ENCODE measurements at regions not wholly inside any gene's neighbourhood (a gene's known extent, or its start where the extent isn't known, plus 50 kb on each side); places are given as distances from the start of the nearest gene placed in this dataset.

DNA sequence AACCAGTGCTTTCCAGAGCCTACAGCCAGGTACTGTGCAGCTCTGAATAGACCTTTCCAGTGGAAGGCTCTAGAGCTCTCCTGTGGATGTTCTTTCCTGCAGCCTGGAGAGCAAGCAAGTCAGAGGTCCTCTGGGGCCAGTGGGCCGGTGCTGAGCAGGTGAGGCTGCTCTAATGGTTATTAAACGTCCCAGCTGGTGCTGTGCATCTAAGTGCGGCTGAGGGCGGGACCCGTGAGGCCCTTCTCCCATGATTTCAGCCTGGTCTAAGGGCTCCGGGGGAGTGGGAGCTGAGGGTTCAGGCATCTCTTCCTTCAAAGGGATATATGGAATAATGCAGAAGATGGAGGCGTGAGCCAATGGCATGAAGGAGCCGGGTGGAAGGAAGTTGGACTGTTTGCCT, 83.7 kb upstream of the SDK2 start:
- ChIA-PET POLR2A (no interaction called here), CTCF (no interaction called here)
- intact Hi-C loops (cut with DNase I, micrococcal nuclease), result no loop called here
- DNase-seq (no peak), ATAC-seq (ENCODE audit: poor library complexity) (no peak)
- Mint-ChIP-seq H3K36me3 (ENCODE audit: low read depth) (no peaks in the 10 kb centered on the region), H3K27ac (no peak overlapping the region), H3K9me3 (peaks cover 3% of the 10 kb centered on the region), H3K4me1 (ENCODE audit: low read depth) (peaks cover 24% of the 10 kb centered on the region), H3K27me3 (no peaks in the 10 kb centered on the region), H3K4me3 (no peak overlapping the region)
- H3K4me3 ChIP-seq (ENCODE audit: low read length), result no peak overlapping the region
- peaks cover 18% of the 10 kb centered on the region for H3K4me1 ChIP-seq (ENCODE audit: insufficient read depth, low read length)
- H3K9me3 ChIP-seq (ENCODE audit: control insufficient read depth in 1 of 2, insufficient read depth in 1 of 2, low read length in 2 of 2), result peaks cover 10 to 11% of the 10 kb centered on the region in 2 experiments
- TF ChIP-seq, protein P1, sequence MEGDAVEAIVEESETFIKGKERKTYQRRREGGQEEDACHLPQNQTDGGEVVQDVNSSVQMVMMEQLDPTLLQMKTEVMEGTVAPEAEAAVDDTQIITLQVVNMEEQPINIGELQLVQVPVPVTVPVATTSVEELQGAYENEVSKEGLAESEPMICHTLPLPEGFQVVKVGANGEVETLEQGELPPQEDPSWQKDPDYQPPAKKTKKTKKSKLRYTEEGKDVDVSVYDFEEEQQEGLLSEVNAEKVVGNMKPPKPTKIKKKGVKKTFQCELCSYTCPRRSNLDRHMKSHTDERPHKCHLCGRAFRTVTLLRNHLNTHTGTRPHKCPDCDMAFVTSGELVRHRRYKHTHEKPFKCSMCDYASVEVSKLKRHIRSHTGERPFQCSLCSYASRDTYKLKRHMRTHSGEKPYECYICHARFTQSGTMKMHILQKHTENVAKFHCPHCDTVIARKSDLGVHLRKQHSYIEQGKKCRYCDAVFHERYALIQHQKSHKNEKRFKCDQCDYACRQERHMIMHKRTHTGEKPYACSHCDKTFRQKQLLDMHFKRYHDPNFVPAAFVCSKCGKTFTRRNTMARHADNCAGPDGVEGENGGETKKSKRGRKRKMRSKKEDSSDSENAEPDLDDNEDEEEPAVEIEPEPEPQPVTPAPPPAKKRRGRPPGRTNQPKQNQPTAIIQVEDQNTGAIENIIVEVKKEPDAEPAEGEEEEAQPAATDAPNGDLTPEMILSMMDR (IDR thresholded peaks at IDR 0.05), result no peak
- H3K27ac ChIP-seq (ENCODE audit: low read depth in 1 of 2, low read length in 2 of 2), result no peak overlapping the region
- H3K36me3 ChIP-seq (ENCODE audit: insufficient read depth, low read length), result no peaks in the 10 kb centered on the region
- H3K27me3 ChIP-seq (ENCODE audit: control insufficient read depth in 1 of 2, insufficient read depth in 2 of 2, low read length in 2 of 2), result no peaks in the 10 kb centered on the region

DNA sequence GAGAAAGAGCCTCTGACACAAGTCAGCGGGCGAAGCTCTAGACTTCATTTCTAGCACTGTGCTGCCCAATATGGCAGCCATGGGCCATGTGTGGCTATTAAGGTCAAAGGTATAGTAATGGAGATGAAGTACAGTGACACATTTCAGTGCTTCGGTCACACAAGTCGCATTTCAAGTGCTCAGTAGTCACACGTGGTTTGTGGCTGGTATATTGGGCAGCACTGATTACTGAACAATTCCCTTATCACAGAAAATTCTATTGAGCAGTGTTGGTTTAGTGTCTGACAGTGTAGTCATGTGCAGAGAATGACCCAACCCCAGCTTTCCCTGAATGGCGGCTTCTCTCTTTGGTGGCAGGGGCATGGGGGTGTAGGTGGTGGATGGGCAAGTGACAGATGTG, 84.9 kb upstream of the SDK2 start:
- DNase-seq (no peak), ATAC-seq (ENCODE audit: poor library complexity) (no peak)
- intact Hi-C loops (cut with DNase I, micrococcal nuclease), result no loop called here
- no peak overlapping the region for H3K27ac ChIP-seq (ENCODE audit: low read depth in 1 of 2, low read length in 2 of 2)
- H3K27ac Mint-ChIP-seq, result no peak overlapping the region
- H3K36me3 Mint-ChIP-seq (ENCODE audit: low read depth), result no peaks in the 10 kb centered on the region
- H3K27me3 ChIP-seq (ENCODE audit: control insufficient read depth in 1 of 2, insufficient read depth in 2 of 2, low read length in 2 of 2), result no peaks in the 10 kb centered on the region
- H3K9me3 ChIP-seq (ENCODE audit: control insufficient read depth in 1 of 2, insufficient read depth in 1 of 2, low read length in 2 of 2), result peaks cover 10 to 11% of the 10 kb centered on the region in 2 experiments
- H3K4me1 Mint-ChIP-seq (ENCODE audit: low read depth), result peaks cover 12% of the 10 kb centered on the region
- peaks cover 7% of the 10 kb centered on the region for H3K4me1 ChIP-seq (ENCODE audit: insufficient read depth, low read length)
- POLR2A ChIA-PET, result no interaction called here
- peaks cover 3% of the 10 kb centered on the region for H3K9me3 Mint-ChIP-seq
- no peaks in the 10 kb centered on the region for H3K27me3 Mint-ChIP-seq
- TF ChIP-seq, protein P1 (IDR thresholded peaks at IDR 0.05), result no peak
- CTCF ChIA-PET, result no interaction called here
- no peaks in the 10 kb centered on the region for H3K36me3 ChIP-seq (ENCODE audit: insufficient read depth, low read length)
- H3K4me3 ChIP-seq (ENCODE audit: low read length), result no peak overlapping the region
- no peak overlapping the region for H3K4me3 Mint-ChIP-seq

DNA sequence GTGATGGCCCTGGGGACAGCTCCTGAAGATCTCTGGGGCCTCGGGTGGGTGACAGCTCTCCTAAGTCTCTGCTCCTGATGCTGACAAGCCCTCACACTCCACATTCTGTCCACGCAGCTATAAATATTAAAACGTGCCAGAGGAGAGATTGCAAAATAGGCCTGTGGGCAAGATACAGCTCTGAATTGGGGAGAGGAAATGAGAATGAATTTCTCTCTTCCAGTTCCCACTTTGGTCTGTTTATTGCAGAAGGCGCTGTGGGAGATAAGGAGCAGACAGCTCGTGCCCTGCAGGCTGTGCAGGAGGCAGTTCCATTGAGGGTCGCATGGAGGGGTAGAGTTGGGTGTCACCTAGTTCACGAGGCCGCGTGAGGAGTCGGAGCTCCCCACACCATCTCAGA, 87.5 kb upstream of the SDK2 start:
- no peak overlapping the region for H3K4me3 ChIP-seq (ENCODE audit: low read length)
- no peaks in the 10 kb centered on the region for H3K27me3 Mint-ChIP-seq

More for the DNA sequence above, 87.5 kb upstream of the SDK2 start:
- Mint-ChIP-seq H3K27ac (no peak overlapping the region), H3K9me3 (peaks cover 3% of the 10 kb centered on the region), H3K4me3 (no peak overlapping the region), H3K36me3 (ENCODE audit: low read depth) (no peaks in the 10 kb centered on the region), H3K4me1 (ENCODE audit: low read depth) (peaks cover 4% of the 10 kb centered on the region)
- Histone ChIP-seq H3K27me3 (ENCODE audit: control insufficient read depth in 1 of 2, insufficient read depth in 2 of 2, low read length in 2 of 2) (no peaks in the 10 kb centered on the region), H3K4me1 (ENCODE audit: insufficient read depth, low read length) (no peaks in the 10 kb centered on the region), H3K36me3 (ENCODE audit: insufficient read depth, low read length) (no peaks in the 10 kb centered on the region), H3K9me3 (ENCODE audit: control insufficient read depth in 1 of 2, insufficient read depth in 1 of 2, low read length in 2 of 2) (peaks cover 10 to 11% of the 10 kb centered on the region in 2 experiments), H3K27ac (ENCODE audit: low read depth in 1 of 2, low read length in 2 of 2) (no peak overlapping the region)
- ChIA-PET CTCF (interaction anchor here (0.5 kb wide), 1 partner anchor 621 kb away, joined by 3 read pairs; no protein-coding TSS in a partner anchor), POLR2A (interaction anchor here (2.0 kb wide), 1 partner anchor 10 kb away, joined by 9 read pairs; no protein-coding TSS in a partner anchor)
- DNase-seq (peak in 1 of 14 experiments; percentile 31), ATAC-seq (ENCODE audit: poor library complexity) (no peak)
- intact Hi-C loops (cut with DNase I, micrococcal nuclease), result no loop called here
- TF ChIP-seq, protein P1 (IDR thresholded peaks at IDR 0.05), result no peak

Measured in CD4-positive, alpha-beta T cell (primary cell).